ENCODE measurements at regions not wholly inside any gene's neighbourhood (a gene's known extent, or its start where the extent isn't known, plus 50 kb on each side); places are given as distances from the start of the nearest gene placed in this dataset.

GRCh38 chr9:106356924-106357323 is 506.0 kb upstream of the ZNF462 start:
- no peak for TF ChIP-seq CTCF (conservative IDR thresholded peaks at IDR 0.05; ENCODE audit: low read length)
- TF ChIP-seq EZH2phosphoT487 (IDR thresholded peaks at IDR 0.05; ENCODE audit: borderline replicate concordance) = no peak

Data from Loucy (cell line).